HEK293 (cell line): ENCODE measurements at regions not wholly inside any gene's neighbourhood (a gene's known extent, or its start where the extent isn't known, plus 50 kb on each side); places are given as distances from the start of the nearest gene placed in this dataset.

Experiments
- ZNF560 ChIP-seq: fragments of 450-650 bp; formaldehyde crosslinking; IDR thresholded peaks from 2 replicates; pipeline ENCODE4 v1.5.1; 2017; ENCODE audit warnings: missing biosample characterization, missing genetic modification characterization, borderline replicate concordance
- ZNF830 ChIP-seq: fragments of 450-650 bp; IDR thresholded peaks from 2 replicates; pipeline ENCODE4 v1.5.0; 2018; ENCODE audit warnings: missing biosample characterization, missing genetic modification characterization, low read depth, mild to moderate bottlenecking, moderate library complexity
- TF ChIP-seq, protein P1 (sequence below): fragments of 450-650 bp; formaldehyde crosslinking; IDR thresholded peaks from 2 replicates; pipeline ENCODE4 v1.5.1; 2016; ENCODE audit warnings: missing biosample characterization, missing genetic modification characterization

DNA sequence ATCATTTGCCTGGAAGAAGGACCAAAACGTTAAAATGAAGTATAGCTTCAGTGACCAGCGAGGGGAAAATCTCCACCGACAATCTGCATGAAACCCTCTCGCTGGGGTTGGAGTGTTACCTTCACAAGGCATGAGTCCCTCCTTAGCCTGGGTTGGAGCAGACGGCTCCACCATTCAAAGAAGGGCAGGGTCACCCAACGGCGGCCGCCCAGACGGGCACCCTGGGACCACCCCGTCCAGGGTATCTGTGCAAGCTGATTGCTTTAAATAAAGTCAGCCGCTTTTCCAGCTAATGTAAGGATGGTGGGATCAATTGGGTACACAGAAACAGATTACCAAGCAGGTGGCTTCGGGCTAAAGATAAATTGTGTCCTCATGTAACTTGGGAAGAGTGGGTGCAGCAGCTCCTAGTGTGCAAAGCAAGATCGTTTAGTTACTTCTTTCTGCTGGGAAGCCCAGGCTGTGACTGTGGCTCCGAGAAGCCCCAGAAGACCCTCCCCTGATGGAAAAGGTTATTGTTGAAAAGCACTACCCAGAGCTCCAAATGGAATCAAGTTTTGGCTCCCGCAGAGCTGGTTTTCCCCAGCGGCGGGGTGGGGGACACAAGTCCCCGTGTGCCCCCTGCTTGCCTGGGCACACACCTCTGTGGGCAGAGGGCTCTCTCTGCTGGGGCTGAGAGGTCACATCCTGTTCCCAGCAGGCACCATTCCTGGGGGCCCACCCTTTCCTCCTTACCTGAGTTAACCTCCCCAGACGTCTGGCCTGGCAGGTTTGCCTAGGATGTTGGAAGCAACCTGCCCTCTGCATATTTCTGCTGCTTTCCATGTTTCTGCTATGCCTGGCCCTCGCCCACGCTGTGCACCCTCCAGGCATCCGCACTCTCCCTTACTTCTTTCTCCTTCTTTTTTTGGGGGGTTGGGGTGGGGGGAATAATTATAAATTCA lies 318.6 kb upstream of the DIO3 start:
- TF ChIP-seq, protein P1, sequence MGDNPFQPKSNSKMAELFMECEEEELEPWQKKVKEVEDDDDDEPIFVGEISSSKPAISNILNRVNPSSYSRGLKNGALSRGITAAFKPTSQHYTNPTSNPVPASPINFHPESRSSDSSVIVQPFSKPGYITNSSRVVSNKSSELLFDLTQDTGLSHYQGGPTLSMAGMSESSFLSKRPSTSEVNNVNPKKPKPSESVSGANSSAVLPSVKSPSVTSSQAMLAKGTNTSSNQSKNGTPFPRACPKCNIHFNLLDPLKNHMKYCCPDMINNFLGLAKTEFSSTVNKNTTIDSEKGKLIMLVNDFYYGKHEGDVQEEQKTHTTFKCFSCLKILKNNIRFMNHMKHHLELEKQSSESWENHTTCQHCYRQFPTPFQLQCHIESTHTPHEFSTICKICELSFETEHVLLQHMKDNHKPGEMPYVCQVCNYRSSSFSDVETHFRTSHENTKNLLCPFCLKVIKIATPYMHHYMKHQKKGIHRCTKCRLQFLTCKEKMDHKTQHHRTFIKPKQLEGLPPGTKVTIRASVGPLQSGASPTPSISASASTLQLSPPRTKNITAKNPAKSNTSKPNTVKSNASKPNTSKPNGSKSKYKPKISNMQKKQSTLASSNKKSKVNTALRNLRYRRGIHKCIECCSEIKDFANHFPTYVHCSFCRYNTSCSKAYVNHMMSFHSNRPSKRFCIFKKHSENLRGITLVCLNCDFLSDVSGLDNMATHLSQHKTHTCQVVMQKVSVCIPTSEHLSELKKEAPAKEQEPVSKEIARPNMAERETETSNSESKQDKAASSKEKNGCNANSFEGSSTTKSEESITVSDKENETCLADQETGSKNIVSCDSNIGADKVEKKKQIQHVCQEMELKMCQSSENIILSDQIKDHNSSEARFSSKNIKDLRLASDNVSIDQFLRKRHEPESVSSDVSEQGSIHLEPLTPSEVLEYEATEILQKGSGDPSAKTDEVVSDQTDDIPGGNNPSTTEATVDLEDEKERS (tag by site-specific recombination), result no peak
- TF ChIP-seq ZNF560 (no peak), ZNF830 (tag by site-specific recombination) (no peak)
